CD4-positive, alpha-beta T cell (primary cell): ENCODE measurements at regions not wholly inside any gene's neighbourhood (a gene's known extent, or its start where the extent isn't known, plus 50 kb on each side); places are given as distances from the start of the nearest gene placed in this dataset.

Experiments used
- ATAC-seq: fragments of 200-7000 bp; cut with Tn5 transposase; one replicate; pipeline ENCODE4 v1.10.0; 2022; ENCODE audit warnings: mild to moderate bottlenecking; ENCODE audit not compliant: poor library complexity
- CTCF ChIA-PET: fragments of 350-600 bp; sonication (Branson Sonifier 250); formaldehyde crosslinking; loops from one replicate; lab custom pipeline; 2021; ENCODE audit warnings: antibody characterized with exemption, inconsistent platforms; lab: Charles Lee
- POLR2A ChIA-PET: fragments of 350-600 bp; sonication (Branson Sonifier 250); formaldehyde crosslinking; loops from one replicate; lab custom pipeline; 2021; ENCODE audit warnings: antibody characterized with exemption, inconsistent platforms; lab: Charles Lee
- DNase-seq, 14 experiments: peaks; one replicate each; pipeline ENCODE4 v3.0.0-alpha.2; 2013 to 2020; ENCODE audit warnings: mixed read lengths in 2 of 14
- H3K27ac ChIP-seq, 2 donors: one replicate each; pipeline versions ENCODE4 v1.5.1 to v1.7.0; 2013; ENCODE audit warnings: low read length in 2 of 2, low read depth in 1 of 2, mild to moderate bottlenecking in 1 of 2
- H3K27me3 ChIP-seq, 2 experiments: 1 replicate in 1 of 2; 2 replicates in 1 of 2; pipeline versions ENCODE4 v1.6.1 to v1.7.0; 2013; ENCODE audit warnings: low read length in 2 of 2, control low read depth in 1 of 2, mild to moderate bottlenecking in 1 of 2, moderate library complexity in 1 of 2; ENCODE audit not compliant: insufficient read depth in 2 of 2, control insufficient read depth in 1 of 2
- H3K36me3 ChIP-seq: one replicate; pipeline ENCODE4 v1.6.1; 2013; ENCODE audit warnings: low read length, control low read depth; ENCODE audit not compliant: insufficient read depth
- H3K4me1 ChIP-seq: one replicate; pipeline ENCODE4 v1.6.1; 2013; ENCODE audit warnings: low read length, control low read depth; ENCODE audit not compliant: insufficient read depth
- H3K4me3 ChIP-seq: one replicate; pipeline ENCODE4 v1.5.1; 2013; ENCODE audit warnings: mild to moderate bottlenecking, low read length, moderate library complexity
- H3K9me3 ChIP-seq, 2 experiments: 1 replicate in 1 of 2; 2 replicates in 1 of 2; pipeline versions ENCODE4 v1.6.1 to v1.7.0; 2013; ENCODE audit warnings: low read length in 2 of 2, mild to moderate bottlenecking in 2 of 2, control low read depth in 1 of 2, moderate library complexity in 1 of 2; ENCODE audit not compliant: control insufficient read depth in 1 of 2, insufficient read depth in 1 of 2
- H3K27ac Mint-ChIP-seq: one replicate; pipeline ENCODE4 v1.8.0; 2020; ENCODE audit warnings: mixed read lengths
- H3K27me3 Mint-ChIP-seq: one replicate; pipeline ENCODE4 v1.8.0; 2021; ENCODE audit warnings: mixed read lengths
- H3K36me3 Mint-ChIP-seq: one replicate; pipeline ENCODE4 v1.8.0; 2021; ENCODE audit warnings: low read depth, mixed read lengths
- H3K4me1 Mint-ChIP-seq: one replicate; pipeline ENCODE4 v1.8.0; 2021; ENCODE audit warnings: low read depth, mixed read lengths
- H3K4me3 Mint-ChIP-seq: one replicate; pipeline ENCODE4 v1.8.0; 2020; ENCODE audit warnings: mild to moderate bottlenecking, mixed read lengths
- H3K9me3 Mint-ChIP-seq: one replicate; pipeline ENCODE4 v1.8.0; 2020; ENCODE audit warnings: mixed read lengths
- intact Hi-C, 2 experiments: fragments of 100-400 bp; cut with DNase I in 1 of 2; cut with micrococcal nuclease in 1 of 2; formaldehyde crosslinking; loops; one replicate each; pipeline versions ENCODE4 v1.15.1 to v1.9.0; 2023 to 2025; cut with DNase I, micrococcal nuclease
- TF ChIP-seq, protein P1 (sequence below): fragments of 200-600 bp; IDR thresholded peaks from one replicate; pipeline ENCODE4 v1.8.0; 2022; ENCODE audit warnings: antibody characterized with exemption, mild to moderate bottlenecking

DNA sequence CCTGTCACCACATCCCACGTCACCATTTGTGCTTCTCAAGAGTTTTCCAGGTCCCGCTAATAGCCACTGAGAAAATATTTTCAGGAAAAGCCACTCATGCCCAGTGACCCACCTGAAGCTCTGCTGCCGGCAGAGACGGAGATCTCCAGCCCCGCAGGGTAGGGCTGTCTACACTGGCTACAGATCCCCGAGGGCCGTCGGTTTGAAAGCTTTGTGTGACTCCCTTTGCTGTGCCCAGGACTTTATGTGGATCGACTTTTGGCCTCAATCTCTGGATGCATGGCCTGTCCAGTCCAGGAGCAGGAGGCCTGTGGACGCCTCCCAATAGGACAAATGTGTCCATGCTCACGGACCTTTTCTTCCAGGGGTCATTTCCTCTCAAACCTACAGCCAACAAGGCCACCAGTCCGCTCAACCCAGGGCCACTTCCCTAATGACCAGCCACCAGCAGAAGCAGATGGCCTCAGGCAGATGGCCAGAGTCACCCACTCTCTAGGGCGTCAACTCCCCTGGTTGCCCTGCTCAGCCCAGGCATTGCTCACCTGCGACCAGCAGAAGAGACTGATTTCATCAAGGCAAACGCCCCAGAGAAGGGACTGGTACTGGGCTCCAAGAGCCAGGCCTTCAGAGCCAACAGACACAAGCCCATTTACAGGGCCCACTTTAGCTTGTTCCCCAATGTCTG, 76.4 kb downstream of the OAT start:
- Histone ChIP-seq H3K9me3 (no peaks in the 10 kb centered on the region), H3K36me3 (no peaks in the 10 kb centered on the region), H3K4me3 (no peak overlapping the region), H3K4me1 (peaks cover 4% of the 10 kb centered on the region), H3K27ac (no peak overlapping the region), H3K27me3 (no peaks in the 10 kb centered on the region)
- Mint-ChIP-seq H3K4me1 (no peaks in the 10 kb centered on the region), H3K9me3 (no peaks in the 10 kb centered on the region), H3K4me3 (no peak overlapping the region), H3K27me3 (no peaks in the 10 kb centered on the region), H3K27ac (no peak overlapping the region), H3K36me3 (no peaks in the 10 kb centered on the region)
- intact Hi-C loops: no loop called here
- DNase-seq (no peak), ATAC-seq (no peak)
- TF ChIP-seq, protein P1, sequence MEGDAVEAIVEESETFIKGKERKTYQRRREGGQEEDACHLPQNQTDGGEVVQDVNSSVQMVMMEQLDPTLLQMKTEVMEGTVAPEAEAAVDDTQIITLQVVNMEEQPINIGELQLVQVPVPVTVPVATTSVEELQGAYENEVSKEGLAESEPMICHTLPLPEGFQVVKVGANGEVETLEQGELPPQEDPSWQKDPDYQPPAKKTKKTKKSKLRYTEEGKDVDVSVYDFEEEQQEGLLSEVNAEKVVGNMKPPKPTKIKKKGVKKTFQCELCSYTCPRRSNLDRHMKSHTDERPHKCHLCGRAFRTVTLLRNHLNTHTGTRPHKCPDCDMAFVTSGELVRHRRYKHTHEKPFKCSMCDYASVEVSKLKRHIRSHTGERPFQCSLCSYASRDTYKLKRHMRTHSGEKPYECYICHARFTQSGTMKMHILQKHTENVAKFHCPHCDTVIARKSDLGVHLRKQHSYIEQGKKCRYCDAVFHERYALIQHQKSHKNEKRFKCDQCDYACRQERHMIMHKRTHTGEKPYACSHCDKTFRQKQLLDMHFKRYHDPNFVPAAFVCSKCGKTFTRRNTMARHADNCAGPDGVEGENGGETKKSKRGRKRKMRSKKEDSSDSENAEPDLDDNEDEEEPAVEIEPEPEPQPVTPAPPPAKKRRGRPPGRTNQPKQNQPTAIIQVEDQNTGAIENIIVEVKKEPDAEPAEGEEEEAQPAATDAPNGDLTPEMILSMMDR: no peak
- POLR2A ChIA-PET: no interaction called here
- CTCF ChIA-PET: no interaction called here

DNA sequence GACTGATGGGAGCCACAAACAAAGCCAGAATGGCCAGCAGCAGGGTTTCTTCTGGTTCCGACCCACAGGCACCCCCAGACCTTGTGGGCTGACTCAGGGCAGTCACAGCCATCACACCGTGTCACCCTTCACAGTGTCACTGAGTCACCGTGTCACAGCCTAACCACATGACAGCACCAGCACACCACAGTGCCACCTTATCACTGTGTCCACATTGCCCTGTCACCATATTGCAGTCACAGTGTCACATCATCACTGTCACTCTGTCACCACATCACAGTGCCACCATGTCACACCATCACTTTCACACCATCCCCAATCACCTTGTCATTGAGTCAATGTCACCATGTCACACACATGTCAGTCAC, 77.0 kb downstream of the OAT start:
- H3K4me3 ChIP-seq: no peak overlapping the region
- POLR2A ChIA-PET: no interaction called here
- Mint-ChIP-seq H3K9me3 (no peaks in the 10 kb centered on the region), H3K4me1 (no peaks in the 10 kb centered on the region), H3K4me3 (no peak overlapping the region), H3K36me3 (no peaks in the 10 kb centered on the region), H3K27me3 (no peaks in the 10 kb centered on the region), H3K27ac (no peak overlapping the region)
- TF ChIP-seq, protein P1: no peak
- DNase-seq (peak in 3 of 14 experiments; percentile 26 to 73 (median 58)), ATAC-seq (no peak)
- H3K27me3 ChIP-seq: no peaks in the 10 kb centered on the region
- CTCF ChIA-PET: no interaction called here
- H3K27ac ChIP-seq: no peak overlapping the region
- H3K4me1 ChIP-seq: peaks cover 4% of the 10 kb centered on the region
- intact Hi-C loops: no loop called here
- no peaks in the 10 kb centered on the region for H3K9me3 ChIP-seq
- no peaks in the 10 kb centered on the region for H3K36me3 ChIP-seq

DNA sequence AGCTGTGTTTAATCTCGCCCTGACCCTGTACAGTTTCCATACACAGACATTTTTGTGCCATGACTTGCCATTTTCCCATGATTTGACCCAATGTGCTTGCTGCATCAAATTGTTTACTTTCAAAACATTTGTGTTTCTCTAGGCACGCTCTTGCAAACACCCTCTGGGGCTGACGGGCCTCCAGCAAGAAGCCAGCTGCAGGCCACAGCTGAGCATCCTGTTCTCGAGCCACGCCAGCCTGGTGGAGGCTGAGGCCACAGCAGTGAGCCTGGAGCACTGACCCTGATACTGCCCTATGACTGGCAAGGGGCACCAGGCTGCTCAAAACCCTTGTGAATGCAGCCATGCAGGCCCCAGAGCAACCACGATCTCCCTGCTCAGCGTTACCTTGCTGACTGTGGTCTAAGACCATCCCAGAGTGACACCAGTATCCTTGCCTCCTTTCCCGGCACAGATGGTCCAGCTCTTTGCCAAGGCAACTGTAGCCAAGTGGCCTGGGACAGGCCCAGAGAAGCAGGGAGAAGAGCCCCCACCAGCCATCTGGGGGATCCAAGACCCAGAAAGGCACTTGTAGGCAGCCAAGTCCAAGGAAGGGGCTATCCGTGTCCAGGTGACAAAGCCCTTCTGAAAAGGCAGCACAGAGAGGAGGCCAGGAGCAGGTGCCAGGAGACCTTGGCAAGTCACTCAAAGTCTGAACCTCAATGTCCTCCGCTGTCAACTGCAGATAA, 78.5 kb downstream of the OAT start:
- ATAC-seq (no peak), DNase-seq (no peak)
- no peaks in the 10 kb centered on the region for H3K27me3 Mint-ChIP-seq
- POLR2A ChIA-PET: no interaction called here
- CTCF ChIA-PET: no interaction called here
- Histone ChIP-seq H3K27ac (no peak overlapping the region), H3K27me3 (no peaks in the 10 kb centered on the region), H3K4me3 (no peak overlapping the region), H3K4me1 (peaks cover 4% of the 10 kb centered on the region), H3K36me3 (no peaks in the 10 kb centered on the region), H3K9me3 (no peaks in the 10 kb centered on the region)
- no peaks in the 10 kb centered on the region for H3K36me3 Mint-ChIP-seq
- H3K9me3 Mint-ChIP-seq: no peaks in the 10 kb centered on the region
- intact Hi-C loops: no loop called here
- no peak overlapping the region for H3K27ac Mint-ChIP-seq
- no peak overlapping the region for H3K4me3 Mint-ChIP-seq
- TF ChIP-seq, protein P1: no peak
- no peaks in the 10 kb centered on the region for H3K4me1 Mint-ChIP-seq
